Fibroblast of lung (primary cell): ENCODE measurements at regions not wholly inside any gene's neighbourhood (a gene's known extent, or its start where the extent isn't known, plus 50 kb on each side); places are given as distances from the start of the nearest gene placed in this dataset.
A peak's percentile ranks its signal among the peaks of the same experiment; 100 is the strongest.

Source experiments
- DNase-seq, 2 donors: peaks; one replicate each; pipeline versions ENCODE4 v3.0.0 to v3.0.0-alpha.2; 2010; ENCODE audit warnings: low read depth in 2 of 2
- H2AFZ ChIP-seq: 2 replicates; pipeline ENCODE4 v1.5.1; 2012; ENCODE audit warnings: low read length, control low read depth, inconsistent platforms
- H3K27ac ChIP-seq: 2 replicates; pipeline ENCODE4 v1.5.1; 2011; ENCODE audit warnings: low read length, control low read depth; ENCODE audit not compliant: insufficient read depth
- H3K27me3 ChIP-seq: 2 replicates; pipeline ENCODE4 v1.5.1; 2011; ENCODE audit warnings: mild to moderate bottlenecking, low read length; ENCODE audit not compliant: control insufficient read depth, insufficient read depth
- H3K36me3 ChIP-seq: 2 replicates; pipeline ENCODE4 v1.5.1; 2011; ENCODE audit warnings: low read length; ENCODE audit not compliant: control insufficient read depth, insufficient read depth
- H3K4me1 ChIP-seq: 2 replicates; pipeline ENCODE4 v1.5.1; 2011; ENCODE audit warnings: low read length; ENCODE audit not compliant: control insufficient read depth, insufficient read depth; ENCODE audit errors: extremely low read depth
- H3K4me2 ChIP-seq: 2 replicates; pipeline ENCODE4 v1.5.1; 2011; ENCODE audit warnings: low read length, control low read depth; ENCODE audit not compliant: insufficient read depth; ENCODE audit errors: extremely low read depth
- H3K4me3 ChIP-seq, 4 experiments: fragments of 200-600 bp in 1 of 4; sonication (generic) in 1 of 4; replicated peaks in 1 of 4; 2 replicates each; pipeline ENCODE4 v1.5.1; 2011 to 2016; ENCODE audit warnings: low read length in 4 of 4, low read depth in 3 of 4, mild to moderate bottlenecking in 3 of 4, control low read depth in 2 of 4, inconsistent platforms in 1 of 4, mixed read lengths in 1 of 4; ENCODE audit not compliant: insufficient read depth in 1 of 4; ENCODE audit errors: control extremely low read depth in 1 of 4
- H3K79me2 ChIP-seq: 2 replicates; pipeline ENCODE4 v1.5.1; 2012; ENCODE audit warnings: mild to moderate bottlenecking, low read length, inconsistent platforms; ENCODE audit not compliant: control insufficient read depth, insufficient read depth
- H3K9ac ChIP-seq: 2 replicates; pipeline ENCODE4 v1.5.1; 2011; ENCODE audit warnings: mild to moderate bottlenecking, low read length, control low read depth; ENCODE audit not compliant: insufficient read depth
- H3K9me3 ChIP-seq: 2 replicates; pipeline ENCODE4 v1.5.1; 2012; ENCODE audit warnings: low read depth, low read length; ENCODE audit not compliant: control insufficient read depth, insufficient read depth
- H4K20me1 ChIP-seq: 2 replicates; pipeline ENCODE4 v1.5.1; 2011; ENCODE audit warnings: low read length; ENCODE audit not compliant: control insufficient read depth, insufficient read depth; ENCODE audit errors: extremely low read depth
- EZH2 ChIP-seq: IDR thresholded peaks from 2 replicates; pipeline ENCODE4 v1.5.1; 2012; ENCODE audit warnings: low read length, control low read depth, mild to moderate bottlenecking; ENCODE audit errors: missing control alignments
- TF ChIP-seq, protein P1 (sequence below), 2 donors: IDR thresholded peaks in 1 of 2; conservative IDR thresholded peaks in 1 of 2; 1 replicate in 1 of 2; 2 replicates in 1 of 2; pipeline ENCODE4 v1.5.1; 2011 to 2012; ENCODE audit warnings: low read length in 2 of 2, control low read depth in 1 of 2, inconsistent platforms in 1 of 2, low read depth in 1 of 2, mild to moderate bottlenecking in 1 of 2

DNA sequence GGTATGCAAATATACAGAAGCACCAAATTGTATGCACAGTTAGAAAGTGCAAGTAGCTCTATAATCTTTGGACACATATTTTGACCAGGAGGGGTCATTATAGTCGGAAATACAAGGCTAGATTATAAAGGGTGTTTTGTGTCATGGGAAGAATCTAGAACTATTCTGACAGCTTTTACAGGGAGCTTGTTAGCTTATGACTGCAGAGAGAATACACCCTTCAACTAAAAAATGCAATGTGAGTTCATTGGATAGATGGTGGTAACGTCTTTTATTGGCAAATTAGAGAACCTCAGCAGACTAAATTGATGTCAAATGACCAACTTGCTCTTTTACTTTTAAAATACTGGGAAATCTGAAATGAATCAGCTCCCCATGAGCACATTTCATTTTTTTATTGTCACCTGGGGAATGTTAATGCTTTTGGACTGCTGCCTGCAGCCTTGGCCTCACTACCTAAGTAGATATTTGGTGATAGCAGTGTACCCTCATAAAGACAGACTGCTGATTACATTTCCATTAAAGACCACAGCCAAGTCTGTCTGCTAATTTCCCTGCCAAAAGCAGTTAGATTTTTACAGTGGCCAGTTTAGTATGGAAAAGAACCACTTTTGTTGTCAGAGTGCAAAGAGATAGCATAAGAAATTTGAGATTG lies 515.9 kb upstream of the DPPA4 start:
- Histone ChIP-seq H3K9me3 (no peaks in the 10 kb centered on the region), H3K36me3 (no peaks in the 10 kb centered on the region), H3K27me3 (no peaks in the 10 kb centered on the region), H3K27ac (no peak overlapping the region), H3K4me3 (no peak overlapping the region), H3K4me1 (no peaks in the 10 kb centered on the region), H4K20me1 (no peaks in the 10 kb centered on the region), H2AFZ (no peak overlapping the region), H3K4me2 (no peak overlapping the region), H3K9ac (no peak overlapping the region), H3K79me2 (no peaks in the 10 kb centered on the region)
- TF ChIP-seq EZH2: no peak
- TF ChIP-seq, protein P1, sequence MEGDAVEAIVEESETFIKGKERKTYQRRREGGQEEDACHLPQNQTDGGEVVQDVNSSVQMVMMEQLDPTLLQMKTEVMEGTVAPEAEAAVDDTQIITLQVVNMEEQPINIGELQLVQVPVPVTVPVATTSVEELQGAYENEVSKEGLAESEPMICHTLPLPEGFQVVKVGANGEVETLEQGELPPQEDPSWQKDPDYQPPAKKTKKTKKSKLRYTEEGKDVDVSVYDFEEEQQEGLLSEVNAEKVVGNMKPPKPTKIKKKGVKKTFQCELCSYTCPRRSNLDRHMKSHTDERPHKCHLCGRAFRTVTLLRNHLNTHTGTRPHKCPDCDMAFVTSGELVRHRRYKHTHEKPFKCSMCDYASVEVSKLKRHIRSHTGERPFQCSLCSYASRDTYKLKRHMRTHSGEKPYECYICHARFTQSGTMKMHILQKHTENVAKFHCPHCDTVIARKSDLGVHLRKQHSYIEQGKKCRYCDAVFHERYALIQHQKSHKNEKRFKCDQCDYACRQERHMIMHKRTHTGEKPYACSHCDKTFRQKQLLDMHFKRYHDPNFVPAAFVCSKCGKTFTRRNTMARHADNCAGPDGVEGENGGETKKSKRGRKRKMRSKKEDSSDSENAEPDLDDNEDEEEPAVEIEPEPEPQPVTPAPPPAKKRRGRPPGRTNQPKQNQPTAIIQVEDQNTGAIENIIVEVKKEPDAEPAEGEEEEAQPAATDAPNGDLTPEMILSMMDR (conservative IDR thresholded peaks at IDR 0.05 in 1 of 2, IDR thresholded peaks at IDR 0.05 in 1 of 2; ENCODE audit: low read depth in 1 of 2, low read length in 2 of 2): no peak
- peak in 1 of 2 donors; percentile 22 for DNase-seq

DNA sequence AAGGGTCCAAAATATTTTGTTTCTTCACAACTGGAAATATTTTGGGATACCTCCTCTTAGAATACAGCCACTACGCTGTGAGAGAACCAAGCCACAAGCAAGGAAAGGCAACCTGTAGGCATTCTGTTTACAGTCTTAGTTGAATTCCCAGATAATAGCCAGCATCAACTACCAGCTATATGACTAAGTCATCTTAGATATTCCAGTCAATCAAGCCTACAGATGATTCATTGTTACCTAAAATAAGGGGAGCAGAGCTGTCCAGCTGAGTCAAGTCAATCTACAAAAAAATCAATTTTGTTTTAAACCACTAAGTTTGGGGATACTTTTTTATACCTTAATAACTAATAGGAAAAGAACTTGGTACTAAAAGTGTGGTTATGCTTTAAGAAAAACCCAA lies 526.4 kb upstream of the DPPA4 start:
- no peaks in the 10 kb centered on the region for H3K79me2 ChIP-seq
- no peak for TF ChIP-seq EZH2
- TF ChIP-seq, protein P1 (conservative IDR thresholded peaks at IDR 0.05 in 1 of 2, IDR thresholded peaks at IDR 0.05 in 1 of 2; ENCODE audit: low read depth in 1 of 2, low read length in 2 of 2): no peak
- no peaks in the 10 kb centered on the region for H3K4me1 ChIP-seq
- DNase-seq: peak in 1 of 2 donors; percentile 2
- no peak overlapping the region for H3K9ac ChIP-seq
- H3K36me3 ChIP-seq: no peaks in the 10 kb centered on the region
- H3K9me3 ChIP-seq: no peaks in the 10 kb centered on the region
- no peak overlapping the region for H2AFZ ChIP-seq
- H3K27ac ChIP-seq: no peak overlapping the region
- H3K27me3 ChIP-seq: no peaks in the 10 kb centered on the region
- H3K4me2 ChIP-seq: no peak overlapping the region
- no peak overlapping the region for H3K4me3 ChIP-seq
- no peaks in the 10 kb centered on the region for H4K20me1 ChIP-seq

GRCh38 chr3:109864452-109864851 lies 527.1 kb upstream of the DPPA4 start:
- Histone ChIP-seq H3K9me3 (no peaks in the 10 kb centered on the region), H4K20me1 (no peaks in the 10 kb centered on the region), H3K36me3 (no peaks in the 10 kb centered on the region), H3K79me2 (no peaks in the 10 kb centered on the region), H2AFZ (no peak overlapping the region), H3K9ac (no peak overlapping the region), H3K27ac (no peak overlapping the region), H3K27me3 (no peaks in the 10 kb centered on the region), H3K4me2 (no peak overlapping the region), H3K4me3 (no peak overlapping the region), H3K4me1 (no peaks in the 10 kb centered on the region)
- DNase-seq: no peak
- TF ChIP-seq EZH2: no peak
- TF ChIP-seq, protein P1 (conservative IDR thresholded peaks at IDR 0.05 in 1 of 2, IDR thresholded peaks at IDR 0.05 in 1 of 2; ENCODE audit: low read depth in 1 of 2, low read length in 2 of 2): no peak
